ENCODE measurements at regions not wholly inside any gene's neighbourhood (a gene's known extent, or its start where the extent isn't known, plus 50 kb on each side); places are given as distances from the start of the nearest gene placed in this dataset.

GRCh38 chr4:11053601-11054220 lies 369.1 kb upstream of the CLNK start:
- intact Hi-C loops (cut with micrococcal nuclease; ENCODE audit: unreplicated experiment) = no loop called here
- no TSS peak for BruUV-seq (replicated peaks)
- no peak for TF ChIP-seq EZH2 (IDR thresholded peaks at IDR 0.05; ENCODE audit: low read depth)
- TF ChIP-seq CTCF (conservative IDR thresholded peaks at IDR 0.05) = no peak
- H3K27ac ChIP-seq = no peak overlapping the region
- H3K27me3 ChIP-seq (ENCODE audit: insufficient read depth, low read depth) = no peaks in the 10 kb centered on the region
- no peak for DNase-seq
- no peak overlapping the region for H3K4me2 ChIP-seq
- H3K9me2 ChIP-seq (ENCODE audit: insufficient read depth) = no peaks in the 10 kb centered on the region
- no peak overlapping the region for H3K4me3 ChIP-seq
- ChIA-PET POLR2A (ENCODE audit: unreplicated experiment) (no interaction called here), CTCF (no interaction called here)
- no peaks in the 10 kb centered on the region for H3K9me3 ChIP-seq (ENCODE audit: insufficient read depth, low read depth)
- H2AFZ ChIP-seq = no peak overlapping the region
- H3K4me1 ChIP-seq (replicated peaks; ENCODE audit: insufficient read depth) = no peaks in the 10 kb centered on the region
- no peaks in the 10 kb centered on the region for H4K20me1 ChIP-seq (ENCODE audit: insufficient read depth)
- H3K36me3 ChIP-seq (ENCODE audit: low read depth) = no peaks in the 10 kb centered on the region
- no peaks in the 10 kb centered on the region for H3F3A ChIP-seq (ENCODE audit: insufficient read depth, low read depth)
- no peaks in the 10 kb centered on the region for H3K79me2 ChIP-seq (ENCODE audit: low read depth)

GRCh38 chr4:11051181-11051580 lies 366.6 kb upstream of the CLNK start:
- H3K9me2 ChIP-seq (ENCODE audit: insufficient read depth) = no peaks in the 10 kb centered on the region
- intact Hi-C loops (cut with micrococcal nuclease; ENCODE audit: unreplicated experiment) = no loop called here
- ChIA-PET CTCF (no interaction called here), POLR2A (ENCODE audit: unreplicated experiment) (no interaction called here)
- no peaks in the 10 kb centered on the region for H3F3A ChIP-seq (ENCODE audit: insufficient read depth, low read depth)
- no peak overlapping the region for H3K4me3 ChIP-seq
- TF ChIP-seq CTCF (conservative IDR thresholded peaks at IDR 0.05) = no peak
- no peak for TF ChIP-seq EZH2 (IDR thresholded peaks at IDR 0.05; ENCODE audit: low read depth)
- no peak for DNase-seq
- no peaks in the 10 kb centered on the region for H3K79me2 ChIP-seq (ENCODE audit: low read depth)
- no peaks in the 10 kb centered on the region for H3K27me3 ChIP-seq (ENCODE audit: insufficient read depth, low read depth)
- H3K36me3 ChIP-seq (ENCODE audit: low read depth) = no peaks in the 10 kb centered on the region
- H3K4me2 ChIP-seq = no peak overlapping the region
- H3K9me3 ChIP-seq (ENCODE audit: insufficient read depth, low read depth) = no peaks in the 10 kb centered on the region
- no peak overlapping the region for H2AFZ ChIP-seq
- no peak overlapping the region for H3K27ac ChIP-seq
- H4K20me1 ChIP-seq (ENCODE audit: insufficient read depth) = no peaks in the 10 kb centered on the region
- no peaks in the 10 kb centered on the region for H3K4me1 ChIP-seq (replicated peaks; ENCODE audit: insufficient read depth)
- no TSS peak for BruUV-seq (replicated peaks)

GRCh38 chr4:11050766-11051165 lies 366.2 kb upstream of the CLNK start:
- BruUV-seq (replicated peaks) = no TSS peak
- Histone ChIP-seq H4K20me1 (ENCODE audit: insufficient read depth) (no peaks in the 10 kb centered on the region), H3K4me2 (no peak overlapping the region), H3K36me3 (ENCODE audit: low read depth) (no peaks in the 10 kb centered on the region), H3K9me3 (ENCODE audit: insufficient read depth, low read depth) (no peaks in the 10 kb centered on the region), H3K9me2 (ENCODE audit: insufficient read depth) (no peaks in the 10 kb centered on the region), H3K79me2 (ENCODE audit: low read depth) (no peaks in the 10 kb centered on the region), H3K4me3 (no peak overlapping the region), H3K27me3 (ENCODE audit: insufficient read depth, low read depth) (no peaks in the 10 kb centered on the region), H3K4me1 (replicated peaks; ENCODE audit: insufficient read depth) (no peaks in the 10 kb centered on the region), H2AFZ (no peak overlapping the region), H3F3A (ENCODE audit: insufficient read depth, low read depth) (no peaks in the 10 kb centered on the region), H3K27ac (no peak overlapping the region)
- DNase-seq = no peak
- ChIA-PET POLR2A (ENCODE audit: unreplicated experiment) (no interaction called here), CTCF (no interaction called here)
- intact Hi-C loops (cut with micrococcal nuclease; ENCODE audit: unreplicated experiment) = no loop called here
- TF ChIP-seq EZH2 (IDR thresholded peaks at IDR 0.05; ENCODE audit: low read depth) (no peak), CTCF (conservative IDR thresholded peaks at IDR 0.05) (no peak)
